ENCODE measurements at regions not wholly inside any gene's neighbourhood (a gene's known extent, or its start where the extent isn't known, plus 50 kb on each side); places are given as distances from the start of the nearest gene placed in this dataset.

DNA sequence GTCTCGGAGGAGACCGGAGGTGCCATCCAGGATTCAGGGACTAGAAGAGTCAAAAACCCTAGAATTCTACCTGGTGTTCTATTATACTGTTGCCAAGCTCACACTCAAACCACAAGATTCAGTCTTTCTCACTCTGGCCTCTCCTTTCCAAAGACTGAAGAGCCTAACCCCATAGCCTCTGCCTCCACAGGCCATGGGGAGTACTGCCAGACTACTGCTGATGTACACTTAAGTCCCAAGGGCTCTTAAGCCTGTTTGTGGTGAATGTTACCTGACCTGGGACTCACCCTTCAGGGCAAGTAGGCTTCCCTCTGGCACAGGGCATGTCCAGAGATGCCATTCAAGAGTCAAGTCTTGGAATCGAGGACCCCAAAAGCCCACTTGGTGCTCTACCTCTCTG is 58.9 kb upstream of the IRS4 start:
- DNase-seq (ENCODE audit: low read depth) = no peak
- TF ChIP-seq, protein P1, sequence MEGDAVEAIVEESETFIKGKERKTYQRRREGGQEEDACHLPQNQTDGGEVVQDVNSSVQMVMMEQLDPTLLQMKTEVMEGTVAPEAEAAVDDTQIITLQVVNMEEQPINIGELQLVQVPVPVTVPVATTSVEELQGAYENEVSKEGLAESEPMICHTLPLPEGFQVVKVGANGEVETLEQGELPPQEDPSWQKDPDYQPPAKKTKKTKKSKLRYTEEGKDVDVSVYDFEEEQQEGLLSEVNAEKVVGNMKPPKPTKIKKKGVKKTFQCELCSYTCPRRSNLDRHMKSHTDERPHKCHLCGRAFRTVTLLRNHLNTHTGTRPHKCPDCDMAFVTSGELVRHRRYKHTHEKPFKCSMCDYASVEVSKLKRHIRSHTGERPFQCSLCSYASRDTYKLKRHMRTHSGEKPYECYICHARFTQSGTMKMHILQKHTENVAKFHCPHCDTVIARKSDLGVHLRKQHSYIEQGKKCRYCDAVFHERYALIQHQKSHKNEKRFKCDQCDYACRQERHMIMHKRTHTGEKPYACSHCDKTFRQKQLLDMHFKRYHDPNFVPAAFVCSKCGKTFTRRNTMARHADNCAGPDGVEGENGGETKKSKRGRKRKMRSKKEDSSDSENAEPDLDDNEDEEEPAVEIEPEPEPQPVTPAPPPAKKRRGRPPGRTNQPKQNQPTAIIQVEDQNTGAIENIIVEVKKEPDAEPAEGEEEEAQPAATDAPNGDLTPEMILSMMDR (conservative IDR thresholded peaks at IDR 0.05; ENCODE audit: control insufficient read depth, insufficient read depth, low read depth, low read length) = no peak
- H3K4me3 ChIP-seq (ENCODE audit: control insufficient read depth, low read depth, low read length) = no peak overlapping the region

Measured in fibroblast of mammary gland (primary cell).